GM13976 (cell line): ENCODE measurements at regions not wholly inside any gene's neighbourhood (a gene's known extent, or its start where the extent isn't known, plus 50 kb on each side); places are given as distances from the start of the nearest gene placed in this dataset.

ENCODE experiments used
- DNase-seq: peaks from one replicate; pipeline ENCODE4 v3.0.0; 2012; ENCODE audit warnings: low spot score
- in situ Hi-C: fragments of 300-500 bp; cut with MboI; formaldehyde crosslinking; loops from one replicate; pipeline ENCODE4 v1.12.0; 2022; ENCODE audit warnings: low sequenced_read_pairs, mixed read lengths, inconsistent platforms; ENCODE audit not compliant: unreplicated experiment
- TF ChIP-seq, protein P1 (sequence below): IDR thresholded peaks from 2 replicates; pipeline ENCODE4 v1.5.1; 2012; ENCODE audit warnings: borderline replicate concordance, mild to moderate bottlenecking; ENCODE audit not compliant: insufficient read depth; ENCODE audit errors: extremely low read depth, missing control alignments, control extremely low read depth

DNA sequence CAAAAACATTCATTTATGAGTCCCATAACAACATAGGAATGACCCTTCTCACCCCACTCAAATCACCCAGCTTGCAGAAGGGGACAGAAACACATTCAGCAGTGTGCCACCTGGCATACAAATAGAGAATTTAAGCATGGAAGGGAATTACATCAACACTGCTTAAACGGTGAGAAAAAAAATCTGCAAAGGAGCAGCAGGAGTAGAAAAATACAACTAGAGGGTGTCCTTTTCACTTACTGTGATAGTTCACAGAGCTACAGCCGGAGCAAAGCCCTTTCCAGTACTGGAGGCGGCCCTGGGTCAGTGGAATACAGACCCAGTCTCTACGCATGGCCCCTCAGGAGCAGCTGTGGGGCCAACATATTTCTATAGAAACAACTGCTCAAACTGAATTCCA lies 764.3 kb upstream of the ARGLU1 start:
- TF ChIP-seq, protein P1, sequence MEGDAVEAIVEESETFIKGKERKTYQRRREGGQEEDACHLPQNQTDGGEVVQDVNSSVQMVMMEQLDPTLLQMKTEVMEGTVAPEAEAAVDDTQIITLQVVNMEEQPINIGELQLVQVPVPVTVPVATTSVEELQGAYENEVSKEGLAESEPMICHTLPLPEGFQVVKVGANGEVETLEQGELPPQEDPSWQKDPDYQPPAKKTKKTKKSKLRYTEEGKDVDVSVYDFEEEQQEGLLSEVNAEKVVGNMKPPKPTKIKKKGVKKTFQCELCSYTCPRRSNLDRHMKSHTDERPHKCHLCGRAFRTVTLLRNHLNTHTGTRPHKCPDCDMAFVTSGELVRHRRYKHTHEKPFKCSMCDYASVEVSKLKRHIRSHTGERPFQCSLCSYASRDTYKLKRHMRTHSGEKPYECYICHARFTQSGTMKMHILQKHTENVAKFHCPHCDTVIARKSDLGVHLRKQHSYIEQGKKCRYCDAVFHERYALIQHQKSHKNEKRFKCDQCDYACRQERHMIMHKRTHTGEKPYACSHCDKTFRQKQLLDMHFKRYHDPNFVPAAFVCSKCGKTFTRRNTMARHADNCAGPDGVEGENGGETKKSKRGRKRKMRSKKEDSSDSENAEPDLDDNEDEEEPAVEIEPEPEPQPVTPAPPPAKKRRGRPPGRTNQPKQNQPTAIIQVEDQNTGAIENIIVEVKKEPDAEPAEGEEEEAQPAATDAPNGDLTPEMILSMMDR, result no peak
- DNase-seq, result no peak

DNA sequence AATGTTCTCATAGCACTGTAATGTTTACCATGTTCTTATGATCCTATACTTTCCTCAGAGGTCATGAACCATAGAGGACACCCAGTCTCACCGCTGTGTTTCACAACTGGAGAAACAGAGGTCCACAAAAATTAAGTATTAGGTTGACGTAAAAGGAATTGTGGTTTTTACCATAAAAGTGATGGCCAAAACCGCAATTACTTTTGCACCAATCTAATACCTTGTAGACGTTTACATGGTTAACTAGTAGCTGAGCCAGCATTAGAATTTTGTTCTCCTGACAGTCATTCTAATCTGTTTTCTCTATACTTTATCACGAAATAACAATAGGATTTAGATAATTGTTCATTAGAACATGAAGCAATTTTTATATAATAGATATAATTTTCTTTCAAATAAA lies 763.4 kb upstream of the ARGLU1 start:
- TF ChIP-seq, protein P1, result no peak
- no peak for DNase-seq
- in situ Hi-C loops, result no loop called here

More for the DNA sequence above, 764.3 kb upstream of the ARGLU1 start:
- in situ Hi-C loops, result no loop called here

DNA sequence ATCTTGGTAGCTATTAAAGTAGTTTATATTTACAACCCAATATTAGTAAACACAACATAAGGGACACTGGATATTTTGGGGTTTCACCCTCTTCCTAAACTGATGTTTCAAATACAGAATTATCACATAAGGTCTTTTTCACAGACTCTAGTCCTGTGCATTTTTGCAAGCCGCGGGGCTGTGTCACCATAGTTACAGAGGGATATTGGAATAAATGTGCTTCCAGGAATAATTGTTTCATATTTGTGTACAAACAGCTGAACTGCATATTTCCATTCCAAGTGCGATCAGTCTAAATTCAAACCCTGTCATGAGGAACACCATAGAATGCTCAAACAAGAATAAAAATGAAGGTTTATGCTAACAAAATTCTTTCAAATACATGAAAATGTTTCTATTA lies 762.5 kb upstream of the ARGLU1 start:
- DNase-seq, result no peak
- TF ChIP-seq, protein P1, result no peak
- in situ Hi-C loops, result no loop called here

DNA sequence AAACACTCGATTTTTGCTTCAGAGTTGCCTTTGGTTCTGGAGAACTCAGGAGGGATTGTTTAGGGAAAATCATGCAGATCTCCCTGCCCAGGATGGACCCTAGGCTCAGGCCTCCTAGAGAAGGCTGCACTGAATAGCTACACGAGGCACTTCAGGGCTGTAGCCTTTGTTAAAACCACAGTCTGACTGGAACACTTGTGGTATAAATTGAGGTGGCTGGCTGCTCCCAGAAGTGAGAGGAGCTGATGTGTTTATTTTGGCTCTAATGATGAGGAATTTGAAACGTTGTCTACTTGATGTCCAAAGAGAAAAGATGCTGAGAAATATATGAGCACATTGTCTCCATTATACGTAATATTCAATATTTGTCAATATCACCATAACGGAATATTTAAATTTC lies 762.1 kb upstream of the ARGLU1 start:
- TF ChIP-seq, protein P1, result no peak
- in situ Hi-C loops, result no loop called here
- no peak for DNase-seq

DNA sequence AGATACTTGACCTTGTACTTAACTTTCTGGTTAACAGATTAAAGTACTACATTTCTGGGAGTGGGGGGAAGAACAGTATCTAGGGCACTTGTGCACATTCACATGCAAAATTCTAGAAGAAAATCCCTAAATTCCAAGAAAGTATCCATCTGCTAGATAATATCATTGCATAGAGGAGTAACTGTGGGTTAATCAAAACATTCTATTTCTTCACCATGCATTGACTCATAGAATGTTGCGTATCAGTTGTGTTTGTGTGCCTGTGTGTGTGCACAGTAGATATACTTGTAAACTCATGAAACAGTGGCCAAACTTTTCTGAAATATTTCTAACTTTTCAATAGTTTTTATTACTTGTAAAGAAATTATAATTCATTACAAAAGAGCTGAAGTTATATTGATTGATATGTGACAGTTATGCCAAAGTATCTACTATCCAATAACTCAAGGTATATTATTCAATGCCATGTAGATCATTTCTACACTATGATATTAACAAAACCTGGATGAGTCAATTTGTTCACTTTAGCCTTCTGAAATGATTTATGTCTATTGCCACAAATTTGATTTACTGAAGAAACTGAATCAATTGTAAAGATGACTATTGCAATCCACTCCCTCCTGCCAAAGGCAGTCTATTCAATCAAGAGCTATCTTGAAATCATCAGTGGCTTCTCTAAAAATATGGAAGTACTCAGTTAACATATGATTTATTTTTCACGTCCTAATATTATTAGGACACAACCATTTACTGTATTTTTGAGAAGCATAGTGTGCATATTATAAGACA lies 756.7 kb upstream of the ARGLU1 start:
- DNase-seq, result no peak
- in situ Hi-C loops, result no loop called here
- TF ChIP-seq, protein P1, result no peak

DNA sequence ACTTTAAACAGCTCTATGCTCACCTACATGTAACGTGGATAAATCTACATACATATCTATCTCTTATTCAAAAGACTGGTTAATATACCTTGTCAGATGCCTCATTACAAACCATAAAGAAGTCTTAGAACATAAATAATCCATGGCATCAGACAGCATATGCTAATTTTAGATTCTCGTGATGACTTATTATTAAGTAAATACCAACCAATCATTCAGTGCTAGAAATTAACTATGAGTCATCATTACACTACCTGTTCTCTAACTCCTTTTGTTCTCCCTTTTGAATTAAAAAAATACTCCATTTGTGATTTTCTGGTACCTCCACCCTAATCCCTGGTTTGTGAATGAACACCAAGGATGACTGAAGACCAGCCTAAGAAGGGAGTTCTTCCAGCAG lies 754.3 kb upstream of the ARGLU1 start:
- in situ Hi-C loops, result no loop called here
- no peak for DNase-seq
- TF ChIP-seq, protein P1, result no peak

DNA sequence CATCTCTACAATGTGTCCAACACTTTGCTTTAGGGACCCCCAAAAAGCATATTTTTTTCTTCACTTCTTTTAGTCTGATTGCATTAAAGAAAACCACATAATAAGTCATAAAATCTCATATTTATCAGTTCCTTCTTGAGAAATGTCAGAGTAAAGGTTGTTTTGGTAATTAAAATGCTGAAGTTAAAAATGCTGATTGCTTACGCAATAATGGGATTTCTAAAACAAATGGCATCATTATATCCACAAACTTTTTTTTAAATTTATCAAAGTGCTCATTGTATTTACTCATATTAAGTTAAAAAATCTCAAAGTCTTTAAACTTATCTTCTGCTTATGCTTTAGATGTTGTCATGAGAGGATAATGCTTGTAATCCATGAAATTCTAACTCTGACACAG lies 737.2 kb upstream of the ARGLU1 start:
- in situ Hi-C loops, result no loop called here
- DNase-seq, result no peak
- TF ChIP-seq, protein P1, result no peak
